Suppressor macrophage treated with lipopolysaccharide for 4 hours (primary cell): ENCODE measurements at regions not wholly inside any gene's neighbourhood (a gene's known extent, or its start where the extent isn't known, plus 50 kb on each side); places are given as distances from the start of the nearest gene placed in this dataset.

Experiments used
- DNase-seq: peaks from one replicate; pipeline ENCODE4 v3.0.0-alpha.2; 2020

- DNase-seq, result peak; percentile 75
Observed at GRCh38 chr1:222095606-222096475, 354.0 kb upstream of the DUSP10 start.

- DNase-seq, result no peak
Observed at GRCh38 chr1:222093518-222093917, 351.6 kb upstream of the DUSP10 start.

- no peak for DNase-seq
Observed at GRCh38 chr1:222090103-222090502, 348.2 kb upstream of the DUSP10 start.

- no peak for DNase-seq
Observed at GRCh38 chr1:222087221-222087920, 345.5 kb upstream of the DUSP10 start.

- no peak for DNase-seq
Observed at GRCh38 chr1:222084996-222085395, 343.1 kb upstream of the DUSP10 start.

- no peak for DNase-seq
Observed at GRCh38 chr1:222084048-222084447, 342.2 kb upstream of the DUSP10 start.

GRCh38 chr1:222081859-222082258 lies 340.0 kb upstream of the DUSP10 start:
- DNase-seq, result no peak

- DNase-seq, result no peak
Observed at GRCh38 chr1:222079566-222079965, 337.7 kb upstream of the DUSP10 start.

GRCh38 chr1:222077206-222077605 lies 335.3 kb upstream of the DUSP10 start:
- DNase-seq, result no peak

GRCh38 chr1:222074317-222074716 lies 332.4 kb upstream of the DUSP10 start:
- DNase-seq, result no peak

GRCh38 chr1:222073307-222073995 lies 331.6 kb upstream of the DUSP10 start:
- no peak for DNase-seq

GRCh38 chr1:222071387-222071786 lies 329.5 kb upstream of the DUSP10 start:
- no peak for DNase-seq

- DNase-seq, result peak; percentile 24
Observed at GRCh38 chr1:222068937-222069336, 327.0 kb upstream of the DUSP10 start.

- DNase-seq, result no peak
Observed at GRCh38 chr1:222068101-222068500, 326.2 kb upstream of the DUSP10 start.

GRCh38 chr1:222066539-222066938 lies 324.6 kb upstream of the DUSP10 start:
- DNase-seq, result no peak

GRCh38 chr1:222065234-222065633 lies 323.3 kb upstream of the DUSP10 start:
- DNase-seq, result no peak

GRCh38 chr1:222064388-222065211 lies 322.7 kb upstream of the DUSP10 start:
- DNase-seq, result peak; percentile 55

- DNase-seq, result no peak
Observed at GRCh38 chr1:222062640-222063039, 320.8 kb upstream of the DUSP10 start.

GRCh38 chr1:222061711-222062359 lies 319.9 kb upstream of the DUSP10 start:
- no peak for DNase-seq

- DNase-seq, result no peak
Observed at GRCh38 chr1:222060210-222060916, 318.5 kb upstream of the DUSP10 start.

GRCh38 chr1:222058249-222058648 lies 316.4 kb upstream of the DUSP10 start:
- no peak for DNase-seq
